Endodermal cell (in vitro differentiated cells): ENCODE measurements at regions not wholly inside any gene's neighbourhood (a gene's known extent, or its start where the extent isn't known, plus 50 kb on each side); places are given as distances from the start of the nearest gene placed in this dataset.

Source experiments
- DNase-seq: peaks from one replicate; pipeline ENCODE4 v3.0.0-alpha.2; 2017
- H3K27ac ChIP-seq: 2 replicates; pipeline ENCODE4 v1.5.1; 2013; ENCODE audit warnings: mild to moderate bottlenecking, low read depth, low read length, moderate library complexity
- H3K27me3 ChIP-seq: 2 replicates; pipeline ENCODE4 v1.6.1; 2013; ENCODE audit warnings: mild to moderate bottlenecking, low read length, moderate library complexity; ENCODE audit not compliant: insufficient read depth, control insufficient read depth, poor library complexity, severe bottlenecking
- H3K36me3 ChIP-seq: 2 replicates; pipeline ENCODE4 v1.7.0; 2013; ENCODE audit warnings: mild to moderate bottlenecking, low read length, moderate library complexity; ENCODE audit not compliant: control insufficient read depth, insufficient read depth
- H3K4me1 ChIP-seq: one replicate; pipeline ENCODE4 v1.7.0; 2013; ENCODE audit warnings: low read length; ENCODE audit not compliant: control insufficient read depth, insufficient read depth
- H3K4me3 ChIP-seq: 2 replicates; pipeline ENCODE4 v1.5.1; 2013; ENCODE audit warnings: mild to moderate bottlenecking, low read length, moderate library complexity
- H3K9ac ChIP-seq: 2 replicates; pipeline ENCODE4 v1.6.1; 2013; ENCODE audit warnings: mild to moderate bottlenecking, low read length, moderate library complexity; ENCODE audit not compliant: poor library complexity, severe bottlenecking; ENCODE audit errors: extremely low read depth
- H3K9me3 ChIP-seq: 2 replicates; pipeline ENCODE4 v1.6.1; 2013; ENCODE audit warnings: mild to moderate bottlenecking, low read length, moderate library complexity; ENCODE audit not compliant: control insufficient read depth
- H3K27ac Mint-ChIP-seq: 2 replicates; pipeline ENCODE4 v1.8.0; 2020; ENCODE audit warnings: mixed read lengths
- H3K27me3 Mint-ChIP-seq: 2 replicates; pipeline ENCODE4 v1.8.0; 2021; ENCODE audit warnings: mild to moderate bottlenecking, mixed read lengths; ENCODE audit not compliant: insufficient read depth
- H3K36me3 Mint-ChIP-seq: 2 replicates; pipeline ENCODE4 v1.8.0; 2020; ENCODE audit warnings: low read depth, mixed read lengths
- H3K4me1 Mint-ChIP-seq: 2 replicates; pipeline ENCODE4 v1.8.0; 2020; ENCODE audit warnings: mixed read lengths
- H3K4me3 Mint-ChIP-seq: 2 replicates; pipeline ENCODE4 v1.8.0; 2020; ENCODE audit warnings: mild to moderate bottlenecking, moderate library complexity, mixed read lengths
- H3K9me3 Mint-ChIP-seq: 2 replicates; pipeline ENCODE4 v1.8.0; 2020; ENCODE audit warnings: mild to moderate bottlenecking, mixed read lengths
- WGBS, 2 experiments: methylation state at CpG; one replicate each; pipeline versions ENCODE4 v1.1.5 to v1.1.7; 2013; ENCODE audit warnings: missing lambda C conversion rate in 2 of 2, mixed read lengths in 1 of 2; ENCODE audit not compliant: insufficient coverage in 1 of 2, insufficient read length in 1 of 2; 5-methylcytosine and 5-hydroxymethylcytosine counted together
- TF ChIP-seq, protein P1 (sequence below): fragments of 200-600 bp; sonication (generic); conservative IDR thresholded peaks from 2 replicates; pipeline ENCODE4 v1.5.0; 2021; ENCODE audit warnings: antibody characterized with exemption, mild to moderate bottlenecking

DNA sequence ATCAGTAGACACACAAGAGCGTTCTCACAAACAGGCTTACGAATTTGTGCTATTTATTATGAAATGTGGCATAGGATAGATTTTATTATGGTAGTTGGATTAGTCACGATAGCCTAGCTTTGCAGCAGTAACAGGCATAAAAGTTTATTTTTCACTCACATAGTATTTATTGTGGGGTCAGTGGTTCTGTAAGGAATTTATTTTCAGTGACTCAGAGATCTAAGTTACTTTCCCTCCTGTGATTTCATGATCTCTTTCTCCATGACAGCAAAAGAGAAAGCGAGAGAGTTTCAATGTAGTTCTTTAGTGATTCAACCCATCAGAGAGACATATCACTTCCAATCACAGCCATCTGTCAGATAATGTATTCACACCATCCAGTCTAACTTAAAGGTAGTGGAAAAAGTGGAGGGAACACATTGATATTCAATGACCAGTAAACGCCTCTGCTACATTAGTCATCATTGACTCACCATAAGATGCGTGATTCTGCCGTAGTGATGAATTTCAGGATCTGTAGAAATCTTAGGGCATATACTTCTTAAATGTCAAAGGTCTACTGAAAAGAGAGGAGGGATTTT lies 605.5 kb downstream of the HDGFL1 start:
- Histone ChIP-seq H3K27ac (no peak overlapping the region), H3K9ac (no peak overlapping the region), H3K4me3 (no peak overlapping the region), H3K9me3 (peaks cover 53% of the 10 kb centered on the region), H3K27me3 (no peaks in the 10 kb centered on the region), H3K4me1 (no peaks in the 10 kb centered on the region), H3K36me3 (no peaks in the 10 kb centered on the region)
- Mint-ChIP-seq H3K27ac (no peak overlapping the region), H3K4me1 (peaks cover 14% of the 10 kb centered on the region), H3K36me3 (peaks cover 9% of the 10 kb centered on the region), H3K27me3 (no peaks in the 10 kb centered on the region), H3K9me3 (peaks cover 30% of the 10 kb centered on the region), H3K4me3 (no peak overlapping the region)
- 80 to 94% methylated on average over 1 to 7 of the region's 7 CpGs for WGBS, 2 experiments
- TF ChIP-seq, protein P1, sequence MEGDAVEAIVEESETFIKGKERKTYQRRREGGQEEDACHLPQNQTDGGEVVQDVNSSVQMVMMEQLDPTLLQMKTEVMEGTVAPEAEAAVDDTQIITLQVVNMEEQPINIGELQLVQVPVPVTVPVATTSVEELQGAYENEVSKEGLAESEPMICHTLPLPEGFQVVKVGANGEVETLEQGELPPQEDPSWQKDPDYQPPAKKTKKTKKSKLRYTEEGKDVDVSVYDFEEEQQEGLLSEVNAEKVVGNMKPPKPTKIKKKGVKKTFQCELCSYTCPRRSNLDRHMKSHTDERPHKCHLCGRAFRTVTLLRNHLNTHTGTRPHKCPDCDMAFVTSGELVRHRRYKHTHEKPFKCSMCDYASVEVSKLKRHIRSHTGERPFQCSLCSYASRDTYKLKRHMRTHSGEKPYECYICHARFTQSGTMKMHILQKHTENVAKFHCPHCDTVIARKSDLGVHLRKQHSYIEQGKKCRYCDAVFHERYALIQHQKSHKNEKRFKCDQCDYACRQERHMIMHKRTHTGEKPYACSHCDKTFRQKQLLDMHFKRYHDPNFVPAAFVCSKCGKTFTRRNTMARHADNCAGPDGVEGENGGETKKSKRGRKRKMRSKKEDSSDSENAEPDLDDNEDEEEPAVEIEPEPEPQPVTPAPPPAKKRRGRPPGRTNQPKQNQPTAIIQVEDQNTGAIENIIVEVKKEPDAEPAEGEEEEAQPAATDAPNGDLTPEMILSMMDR: no peak
- no peak for DNase-seq

DNA sequence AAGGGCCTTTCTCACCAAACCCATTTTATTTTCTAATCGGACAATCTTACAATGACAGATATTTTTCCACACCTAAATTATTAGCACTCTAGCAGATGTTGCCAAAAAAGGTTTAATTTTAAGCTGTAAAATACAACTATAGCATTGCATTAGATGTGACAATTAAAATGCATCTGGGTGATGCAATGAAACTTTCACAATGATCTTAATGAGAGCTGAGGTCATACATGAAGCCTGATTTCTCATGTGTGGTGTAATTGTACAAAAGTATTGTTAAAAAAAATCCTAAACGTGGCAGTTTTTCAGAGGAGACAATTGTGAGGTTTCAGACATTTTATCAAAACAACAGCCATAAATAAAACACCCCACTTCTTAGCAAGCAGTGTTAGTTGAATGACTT lies 606.0 kb downstream of the HDGFL1 start:
- H3K27me3 ChIP-seq: no peaks in the 10 kb centered on the region
- no peak for DNase-seq
- 78% methylated on average over 2 of the region's 2 CpGs; no CpG with 5 or more reads in 1 of the 2 experiments for WGBS, 2 experiments
- Mint-ChIP-seq H3K27ac (no peak overlapping the region), H3K4me1 (peaks cover 17% of the 10 kb centered on the region), H3K9me3 (peaks cover 27% of the 10 kb centered on the region), H3K27me3 (no peaks in the 10 kb centered on the region), H3K36me3 (peaks cover 9% of the 10 kb centered on the region), H3K4me3 (no peak overlapping the region)
- no peak overlapping the region for H3K9ac ChIP-seq
- TF ChIP-seq, protein P1: no peak
- no peaks in the 10 kb centered on the region for H3K4me1 ChIP-seq
- peaks cover 52% of the 10 kb centered on the region for H3K9me3 ChIP-seq
- H3K27ac ChIP-seq: no peak overlapping the region
- no peak overlapping the region for H3K4me3 ChIP-seq
- H3K36me3 ChIP-seq: no peaks in the 10 kb centered on the region

DNA sequence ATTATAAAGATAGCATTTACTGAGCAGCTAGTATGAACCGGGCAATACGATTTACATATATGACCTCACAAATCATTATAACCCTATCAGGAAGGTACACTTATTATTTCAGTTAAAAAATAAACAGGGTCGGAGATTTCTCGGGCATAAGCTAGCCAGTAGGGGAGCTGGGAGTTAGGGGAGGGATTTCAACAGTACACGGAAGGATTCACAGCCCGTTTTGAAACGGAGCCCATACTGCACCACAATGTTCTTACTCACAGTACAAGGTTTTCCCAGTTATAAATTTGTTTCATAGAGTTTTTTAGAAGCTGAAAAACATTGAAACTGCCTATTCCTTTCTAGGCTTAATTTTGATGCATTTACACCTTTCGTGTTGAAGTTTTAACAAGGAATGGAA lies 607.1 kb downstream of the HDGFL1 start:
- DNase-seq: no peak
- Histone ChIP-seq H3K36me3 (no peaks in the 10 kb centered on the region), H3K9me3 (peaks cover 48% of the 10 kb centered on the region), H3K4me1 (no peaks in the 10 kb centered on the region), H3K9ac (no peak overlapping the region), H3K27ac (no peak overlapping the region), H3K4me3 (no peak overlapping the region), H3K27me3 (no peaks in the 10 kb centered on the region)
- Mint-ChIP-seq H3K4me1 (peaks cover 24% of the 10 kb centered on the region), H3K9me3 (peaks cover 16% of the 10 kb centered on the region), H3K36me3 (peaks cover 6% of the 10 kb centered on the region), H3K27ac (no peak overlapping the region), H3K4me3 (no peak overlapping the region), H3K27me3 (no peaks in the 10 kb centered on the region)
- TF ChIP-seq, protein P1: no peak
- 91 to 100% methylated on average over 7 to 8 of the region's 8 CpGs for WGBS, 2 experiments
